HEK293 (cell line): ENCODE measurements at regions not wholly inside any gene's neighbourhood (a gene's known extent, or its start where the extent isn't known, plus 50 kb on each side); places are given as distances from the start of the nearest gene placed in this dataset.

ENCODE experiments used
- CTCF ChIA-PET: fragments of 350-600 bp; formaldehyde crosslinking; extraction: SDS; loops from one replicate; lab custom pipeline; 2021; ENCODE audit warnings: antibody characterized with exemption; lab: Yijun Ruan, JAX
- POLR2A ChIA-PET: fragments of 300-600 bp; formaldehyde crosslinking; extraction: SDS; loops from one replicate; lab custom pipeline; 2020; ENCODE audit warnings: antibody characterized with exemption, inconsistent platforms; lab: Yijun Ruan, JAX
- H3K27ac ChIP-seq: fragments of 200-500 bp; sonication (Bioruptor generic); 2 replicates; pipeline ENCODE4 v1.5.1; 2014; ENCODE audit warnings: low read depth, low read length, control low read depth, inconsistent platforms; ENCODE audit errors: extremely low read depth
- H3K36me3 ChIP-seq, 2 experiments: fragments of 200-500 bp in 1 of 2; sonication (Bioruptor generic) in 1 of 2; 1 replicate in 1 of 2; 2 replicates in 1 of 2; pipeline ENCODE4 v1.5.1; 2014 to 2017; ENCODE audit warnings: inconsistent platforms in 2 of 2, low read length in 2 of 2; ENCODE audit not compliant: control insufficient read depth in 2 of 2, insufficient read depth in 1 of 2
- H3K4me1 ChIP-seq: fragments of 200-500 bp; sonication (Bioruptor generic); 2 replicates; pipeline ENCODE4 v1.5.1; 2014; ENCODE audit warnings: mild to moderate bottlenecking, low read length, inconsistent platforms; ENCODE audit not compliant: control insufficient read depth, insufficient read depth
- H3K4me3 ChIP-seq: 2 replicates; pipeline ENCODE4 v1.5.1; 2011; ENCODE audit warnings: low read depth, mild to moderate bottlenecking, control low read depth, low read length, moderate library complexity
- H3K9me3 ChIP-seq: fragments of 200-500 bp; sonication (Bioruptor generic); 2 replicates; pipeline ENCODE4 v1.5.1; 2014; ENCODE audit warnings: low read depth, low read length, inconsistent platforms; ENCODE audit not compliant: control insufficient read depth, insufficient read depth
- GFI1B ChIP-seq: fragments of 450-650 bp; formaldehyde crosslinking; IDR thresholded peaks from 2 replicates; pipeline ENCODE4 v1.5.1; 2016; ENCODE audit warnings: missing biosample characterization, missing genetic modification characterization
- GLI4 ChIP-seq: fragments of 450-650 bp; formaldehyde crosslinking; IDR thresholded peaks from 2 replicates; pipeline ENCODE4 v1.5.1; 2016; ENCODE audit warnings: missing biosample characterization, missing genetic modification characterization
- IKZF3 ChIP-seq: fragments of 450-650 bp; IDR thresholded peaks from 2 replicates; pipeline ENCODE4 v1.5.0; 2018; ENCODE audit warnings: missing biosample characterization, mild to moderate bottlenecking, missing genetic modification characterization, moderate library complexity
- PATZ1 ChIP-seq: fragments of 450-650 bp; formaldehyde crosslinking; IDR thresholded peaks from 2 replicates; pipeline ENCODE4 v1.5.1; 2016; ENCODE audit warnings: missing biosample characterization, missing genetic modification characterization
- PRDM1 ChIP-seq: fragments of 450-650 bp; formaldehyde crosslinking; IDR thresholded peaks from 2 replicates; pipeline ENCODE4; 2016; ENCODE audit warnings: missing biosample characterization, missing genetic modification characterization
- SCRT1 ChIP-seq: fragments of 450-650 bp; formaldehyde crosslinking; IDR thresholded peaks from 2 replicates; pipeline ENCODE4 v1.5.1; 2016; ENCODE audit warnings: missing biosample characterization, missing genetic modification characterization, borderline replicate concordance
- ZFHX2 ChIP-seq: fragments of 450-650 bp; formaldehyde crosslinking; conservative IDR thresholded peaks from 2 replicates; pipeline ENCODE4 v1.5.1; 2016; ENCODE audit warnings: missing biosample characterization, missing genetic modification characterization
- ZNF112 ChIP-seq: fragments of 450-650 bp; formaldehyde crosslinking; IDR thresholded peaks from 2 replicates; pipeline ENCODE4 v1.5.0; 2017; ENCODE audit warnings: missing biosample characterization, missing genetic modification characterization
- ZNF114 ChIP-seq: fragments of 450-650 bp; formaldehyde crosslinking; IDR thresholded peaks from 2 replicates; pipeline ENCODE4 v1.5.0; 2017; ENCODE audit warnings: missing biosample characterization, missing genetic modification characterization
- ZNF140 ChIP-seq: fragments of 450-650 bp; formaldehyde crosslinking; IDR thresholded peaks from 2 replicates; pipeline ENCODE4 v1.5.1; 2016; ENCODE audit warnings: missing biosample characterization, missing genetic modification characterization
- ZNF184 ChIP-seq: fragments of 450-650 bp; IDR thresholded peaks from 2 replicates; pipeline ENCODE4 v1.5.1; 2018; ENCODE audit warnings: missing biosample characterization, mild to moderate bottlenecking, missing genetic modification characterization
- ZNF19 ChIP-seq: fragments of 450-650 bp; formaldehyde crosslinking; IDR thresholded peaks from 2 replicates; pipeline ENCODE4; 2016; ENCODE audit warnings: missing biosample characterization, missing genetic modification characterization, low read depth
- ZNF202 ChIP-seq: fragments of 450-650 bp; formaldehyde crosslinking; IDR thresholded peaks from 2 replicates; pipeline ENCODE4 v1.5.1; 2016; ENCODE audit warnings: missing biosample characterization, missing genetic modification characterization, borderline replicate concordance
- ZNF221 ChIP-seq: fragments of 450-650 bp; formaldehyde crosslinking; IDR thresholded peaks from 2 replicates; pipeline ENCODE4 v1.5.1; 2017; ENCODE audit warnings: missing biosample characterization, missing genetic modification characterization, borderline replicate concordance
- ZNF248 ChIP-seq: fragments of 450-650 bp; formaldehyde crosslinking; IDR thresholded peaks from 2 replicates; pipeline ENCODE4 v1.5.1; 2017; ENCODE audit warnings: missing biosample characterization, missing genetic modification characterization
- ZNF280C ChIP-seq: fragments of 450-650 bp; formaldehyde crosslinking; IDR thresholded peaks from 2 replicates; pipeline ENCODE4 v1.5.1; 2016; ENCODE audit warnings: missing biosample characterization, missing genetic modification characterization
- ZNF280D ChIP-seq: fragments of 450-650 bp; formaldehyde crosslinking; IDR thresholded peaks from 2 replicates; pipeline ENCODE4 v1.5.1; 2016; ENCODE audit warnings: missing biosample characterization, missing genetic modification characterization
- ZNF335 ChIP-seq: fragments of 450-650 bp; formaldehyde crosslinking; conservative IDR thresholded peaks from 2 replicates; pipeline ENCODE4 v1.5.1; 2016; ENCODE audit warnings: missing biosample characterization, missing genetic modification characterization
- ZNF394 ChIP-seq: fragments of 450-650 bp; formaldehyde crosslinking; IDR thresholded peaks from 2 replicates; pipeline ENCODE4 v1.5.1; 2016; ENCODE audit warnings: missing biosample characterization, missing genetic modification characterization, mild to moderate bottlenecking, moderate library complexity, borderline replicate concordance
- ZNF514 ChIP-seq: fragments of 450-650 bp; formaldehyde crosslinking; IDR thresholded peaks from 2 replicates; pipeline ENCODE4 v1.5.1; 2016; ENCODE audit warnings: missing biosample characterization, missing genetic modification characterization
- ZNF558 ChIP-seq: fragments of 450-650 bp; formaldehyde crosslinking; IDR thresholded peaks from 2 replicates; pipeline ENCODE4 v1.5.1; 2016; ENCODE audit warnings: missing biosample characterization, missing genetic modification characterization
- ZNF677 ChIP-seq: fragments of 450-650 bp; IDR thresholded peaks from 2 replicates; pipeline ENCODE4 v1.5.0; 2018; ENCODE audit warnings: missing biosample characterization, mild to moderate bottlenecking, missing genetic modification characterization, moderate library complexity
- ZNF701 ChIP-seq: fragments of 450-650 bp; formaldehyde crosslinking; IDR thresholded peaks from 2 replicates; pipeline ENCODE4 v1.5.1; 2016; ENCODE audit warnings: missing biosample characterization, missing genetic modification characterization
- ZNF768 ChIP-seq: fragments of 450-650 bp; formaldehyde crosslinking; IDR thresholded peaks from 2 replicates; pipeline ENCODE4 v1.5.1; 2018; ENCODE audit warnings: missing biosample characterization, mild to moderate bottlenecking, missing genetic modification characterization
- ZNF837 ChIP-seq: fragments of 450-650 bp; formaldehyde crosslinking; IDR thresholded peaks from 2 replicates; pipeline ENCODE4 v1.5.1; 2016; ENCODE audit warnings: missing biosample characterization, missing genetic modification characterization
- ZNF843 ChIP-seq: fragments of 450-650 bp; formaldehyde crosslinking; IDR thresholded peaks from 2 replicates; pipeline ENCODE4 v1.5.1; 2016; ENCODE audit warnings: missing biosample characterization, missing genetic modification characterization
- TF ChIP-seq, protein P1 (sequence below): fragments of 450-650 bp; formaldehyde crosslinking; optimal IDR thresholded peaks from 2 replicates; pipeline ENCODE3; 2016; ENCODE audit warnings: missing biosample characterization, mild to moderate bottlenecking, missing genetic modification characterization
- TF ChIP-seq, protein P2 (sequence below): fragments of 450-650 bp; formaldehyde crosslinking; IDR thresholded peaks from 2 replicates; pipeline ENCODE4 v1.5.1; 2017; ENCODE audit warnings: missing biosample characterization, missing genetic modification characterization

- H3K4me1 ChIP-seq = no peaks in the 10 kb centered on the region
- H3K36me3 ChIP-seq = no peaks in the 10 kb centered on the region
- H3K9me3 ChIP-seq = no peaks in the 10 kb centered on the region
- H3K4me3 ChIP-seq = no peak overlapping the region
- no peak overlapping the region for H3K27ac ChIP-seq
- CTCF ChIA-PET = interaction anchor here (0.6 kb wide), 1 partner anchor 42 kb away, joined by 3 read pairs; no protein-coding TSS in a partner anchor
- POLR2A ChIA-PET = no interaction called here
- TF ChIP-seq ZNF280D (tag by site-specific recombination) = no peak
- no peak for TF ChIP-seq ZNF112
- no peak for TF ChIP-seq ZNF184
- TF ChIP-seq, protein P1, sequence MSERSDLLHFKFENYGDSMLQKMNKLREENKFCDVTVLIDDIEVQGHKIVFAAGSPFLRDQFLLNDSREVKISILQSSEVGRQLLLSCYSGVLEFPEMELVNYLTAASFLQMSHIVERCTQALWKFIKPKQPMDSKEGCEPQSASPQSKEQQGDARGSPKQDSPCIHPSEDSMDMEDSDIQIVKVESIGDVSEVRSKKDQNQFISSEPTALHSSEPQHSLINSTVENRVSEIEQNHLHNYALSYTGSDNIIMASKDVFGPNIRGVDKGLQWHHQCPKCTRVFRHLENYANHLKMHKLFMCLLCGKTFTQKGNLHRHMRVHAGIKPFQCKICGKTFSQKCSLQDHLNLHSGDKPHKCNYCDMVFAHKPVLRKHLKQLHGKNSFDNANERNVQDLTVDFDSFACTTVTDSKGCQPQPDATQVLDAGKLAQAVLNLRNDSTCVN = no peak
- TF ChIP-seq ZNF843 (tag by site-specific recombination) = no peak
- no peak for TF ChIP-seq ZNF677
- TF ChIP-seq ZNF280C = no peak
- no peak for TF ChIP-seq ZNF701 (tag by site-specific recombination)
- TF ChIP-seq ZNF335 = no peak
- TF ChIP-seq SCRT1 = no peak
- no peak for TF ChIP-seq ZNF558 (tag by site-specific recombination)
- no peak for TF ChIP-seq ZNF140 (tag by site-specific recombination)
- TF ChIP-seq ZNF114 = no peak
- TF ChIP-seq ZNF202 (tag by site-specific recombination) = no peak
Measured at GRCh38 chr12:90827567-90827966, 127.4 kb downstream of the CCER1 start.

DNA sequence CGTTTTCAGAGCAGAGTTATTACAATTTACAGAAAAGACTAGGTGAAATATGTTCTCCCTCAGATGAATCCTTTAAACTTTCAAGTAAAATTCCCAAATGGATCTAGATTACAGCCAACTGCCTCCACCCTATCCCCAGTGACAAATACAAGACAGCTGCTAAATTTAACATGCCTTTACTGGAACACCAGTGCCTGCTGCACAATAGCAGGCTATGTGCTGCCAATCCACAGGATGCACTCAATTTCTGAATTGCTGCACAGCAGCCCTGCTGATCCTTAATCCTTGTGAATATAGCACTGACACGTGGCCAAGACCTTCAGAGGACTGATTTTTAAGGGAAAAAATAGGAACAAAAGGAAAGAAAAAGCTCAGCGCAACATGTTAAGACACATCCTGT is 128.9 kb downstream of the CCER1 start:
- H3K9me3 ChIP-seq = no peaks in the 10 kb centered on the region
- H3K4me3 ChIP-seq = no peak overlapping the region
- POLR2A ChIA-PET = no interaction called here
- no peaks in the 10 kb centered on the region for H3K36me3 ChIP-seq
- H3K4me1 ChIP-seq = no peaks in the 10 kb centered on the region
- TF ChIP-seq PRDM1 (tag by site-specific recombination) (no peak), SCRT1 (no peak), GFI1B (no peak), PATZ1 (no peak), ZFHX2 (tag by site-specific recombination) (no peak), ZNF768 (tag by site-specific recombination) (no peak), ZNF248 (tag by site-specific recombination) (no peak), ZNF221 (tag by site-specific recombination) (no peak), ZNF394 (no peak), ZNF837 (tag by site-specific recombination) (no peak), ZNF514 (tag by site-specific recombination) (no peak), ZNF19 (tag by site-specific recombination) (no peak), GLI4 (tag by site-specific recombination) (no peak), IKZF3 (tag by site-specific recombination) (no peak)
- TF ChIP-seq, protein P2, sequence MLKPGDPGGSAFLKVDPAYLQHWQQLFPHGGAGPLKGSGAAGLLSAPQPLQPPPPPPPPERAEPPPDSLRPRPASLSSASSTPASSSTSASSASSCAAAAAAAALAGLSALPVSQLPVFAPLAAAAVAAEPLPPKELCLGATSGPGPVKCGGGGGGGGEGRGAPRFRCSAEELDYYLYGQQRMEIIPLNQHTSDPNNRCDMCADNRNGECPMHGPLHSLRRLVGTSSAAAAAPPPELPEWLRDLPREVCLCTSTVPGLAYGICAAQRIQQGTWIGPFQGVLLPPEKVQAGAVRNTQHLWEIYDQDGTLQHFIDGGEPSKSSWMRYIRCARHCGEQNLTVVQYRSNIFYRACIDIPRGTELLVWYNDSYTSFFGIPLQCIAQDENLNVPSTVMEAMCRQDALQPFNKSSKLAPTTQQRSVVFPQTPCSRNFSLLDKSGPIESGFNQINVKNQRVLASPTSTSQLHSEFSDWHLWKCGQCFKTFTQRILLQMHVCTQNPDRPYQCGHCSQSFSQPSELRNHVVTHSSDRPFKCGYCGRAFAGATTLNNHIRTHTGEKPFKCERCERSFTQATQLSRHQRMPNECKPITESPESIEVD = no peak
- CTCF ChIA-PET = interaction anchor here (0.6 kb wide), 1 partner anchor 28 kb away, joined by 4 read pairs; no protein-coding TSS in a partner anchor
- H3K27ac ChIP-seq = no peak overlapping the region
